ENCODE measurements at regions not wholly inside any gene's neighbourhood (a gene's known extent, or its start where the extent isn't known, plus 50 kb on each side); places are given as distances from the start of the nearest gene placed in this dataset.

DNA sequence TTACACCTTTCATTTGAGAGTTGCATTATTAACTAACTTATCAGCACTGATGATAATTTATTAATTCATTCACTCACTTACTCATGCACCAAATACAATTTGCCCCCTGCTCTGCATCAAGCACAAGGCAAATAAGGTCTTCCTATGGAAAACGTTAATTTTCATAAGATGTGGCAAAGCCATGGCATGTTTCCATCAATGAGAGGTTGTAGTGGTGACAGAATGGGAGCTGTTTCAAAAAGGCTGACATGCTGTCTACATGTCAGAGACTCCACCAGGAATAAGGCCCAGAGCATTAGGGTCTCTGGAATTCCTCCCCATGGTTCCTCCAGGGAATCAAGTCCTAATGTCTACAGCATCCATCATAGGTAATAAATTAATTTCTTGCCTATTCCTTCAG lies 978.8 kb downstream of the TMEM182 start:
- ChIA-PET POLR2A (ENCODE audit: partially characterized antibody) (no interaction called here), CTCF (ENCODE audit: partially characterized antibody) (no interaction called here)
- H2AK5ac ChIP-seq (ENCODE audit: low read depth, low read length) = no peak overlapping the region
- no peak overlapping the region for H4K91ac ChIP-seq (replicated peaks; ENCODE audit: insufficient read length, low read length)
- no peak overlapping the region for H3K18ac ChIP-seq (ENCODE audit: extremely low read depth, low read length)
- no peak overlapping the region for H3K4ac ChIP-seq (replicated peaks; ENCODE audit: insufficient read length, low read depth, low read length)
- H2AFZ ChIP-seq (ENCODE audit: low read length) = no peak overlapping the region
- peaks cover 0 to 2% of the 10 kb centered on the region in 2 experiments for H4K20me1 ChIP-seq (replicated peaks in 1 of 2; ENCODE audit: control insufficient read depth in 1 of 2, insufficient read depth in 2 of 2, low read length in 2 of 2)
- no peak overlapping the region for H2BK5ac ChIP-seq (ENCODE audit: low read depth, low read length)
- no peaks in the 10 kb centered on the region for H3K27me3 ChIP-seq (replicated peaks in 1 of 4; ENCODE audit: control insufficient read depth in 3 of 4, extremely low read depth in 1 of 4, insufficient read depth in 3 of 4, low read length in 3 of 4)
- H4K8ac ChIP-seq (ENCODE audit: extremely low read depth, insufficient read depth, low read length) = no peak overlapping the region
- H3K79me1 ChIP-seq (ENCODE audit: low read depth, low read length) = no peaks in the 10 kb centered on the region
- no peak overlapping the region for H3K4me2 ChIP-seq (ENCODE audit: insufficient read depth in 1 of 2, low read depth in 2 of 2, low read length in 2 of 2)
- H3K14ac ChIP-seq (ENCODE audit: insufficient read length) = no peak overlapping the region
- no peak overlapping the region for H3K9ac ChIP-seq (replicated peaks in 1 of 4; ENCODE audit: extremely low read depth in 1 of 4, low read depth in 3 of 4, low read length in 3 of 4)
- no peaks in the 10 kb centered on the region for H3K23me2 ChIP-seq (ENCODE audit: low read depth, low read length)
- H4K5ac ChIP-seq (ENCODE audit: insufficient read length, low read depth, low read length) = no peak overlapping the region
- no peak overlapping the region for H2BK120ac ChIP-seq (replicated peaks; ENCODE audit: low read depth, low read length)
- DNase-seq (ENCODE audit: low read depth in 1 of 2, low spot score in 2 of 2) (no peak), FAIRE-seq (no peak)
- H3K79me2 ChIP-seq (ENCODE audit: control insufficient read depth in 1 of 2, insufficient read depth in 2 of 2, low read length in 2 of 2) = no peaks in the 10 kb centered on the region
- H2BK12ac ChIP-seq (ENCODE audit: low read depth, low read length) = no peak overlapping the region
- 94% methylated on average over 1 of the region's 1 CpG; no CpG with 5 or more reads in 1 of the 2 experiments for WGBS, 2 experiments (ENCODE audit: extremely low coverage in 1 of 2, insufficient coverage in 1 of 2, insufficient read length in 1 of 2, insufficient replicate concordance in 2 of 2, low coverage in 1 of 2, low lambda C conversion rate in 2 of 2, missing lambda C conversion rate in 1 of 2)
- no peak overlapping the region for H2BK20ac ChIP-seq (ENCODE audit: low read length)
- no peak overlapping the region for H3K23ac ChIP-seq (ENCODE audit: insufficient read length)
- H3K56ac ChIP-seq (replicated peaks; ENCODE audit: insufficient read length, low read depth, low read length) = no peak overlapping the region
- no peak overlapping the region for H2BK15ac ChIP-seq (ENCODE audit: low read length)
- no peak overlapping the region for H3K27ac ChIP-seq (ENCODE audit: low read depth, low read length)
- H3K9me3 ChIP-seq (ENCODE audit: insufficient read depth in 2 of 2, low read depth in 1 of 2, low read length in 1 of 2) = no peaks in the 10 kb centered on the region
- H3K36me3 ChIP-seq (ENCODE audit: control insufficient read depth in 2 of 4, insufficient read depth in 4 of 4, low read length in 3 of 4) = no peaks in the 10 kb centered on the region
- H3K4me3 ChIP-seq (ENCODE audit: extremely low read depth in 1 of 4, insufficient read depth in 2 of 4, low read depth in 3 of 4, low read length in 4 of 4) = no peak overlapping the region
- H3K4me1 ChIP-seq (replicated peaks in 1 of 4; ENCODE audit: control insufficient read depth in 3 of 4, insufficient read depth in 4 of 4, low read length in 3 of 4) = no peaks in the 10 kb centered on the region
- TF ChIP-seq, protein P1, sequence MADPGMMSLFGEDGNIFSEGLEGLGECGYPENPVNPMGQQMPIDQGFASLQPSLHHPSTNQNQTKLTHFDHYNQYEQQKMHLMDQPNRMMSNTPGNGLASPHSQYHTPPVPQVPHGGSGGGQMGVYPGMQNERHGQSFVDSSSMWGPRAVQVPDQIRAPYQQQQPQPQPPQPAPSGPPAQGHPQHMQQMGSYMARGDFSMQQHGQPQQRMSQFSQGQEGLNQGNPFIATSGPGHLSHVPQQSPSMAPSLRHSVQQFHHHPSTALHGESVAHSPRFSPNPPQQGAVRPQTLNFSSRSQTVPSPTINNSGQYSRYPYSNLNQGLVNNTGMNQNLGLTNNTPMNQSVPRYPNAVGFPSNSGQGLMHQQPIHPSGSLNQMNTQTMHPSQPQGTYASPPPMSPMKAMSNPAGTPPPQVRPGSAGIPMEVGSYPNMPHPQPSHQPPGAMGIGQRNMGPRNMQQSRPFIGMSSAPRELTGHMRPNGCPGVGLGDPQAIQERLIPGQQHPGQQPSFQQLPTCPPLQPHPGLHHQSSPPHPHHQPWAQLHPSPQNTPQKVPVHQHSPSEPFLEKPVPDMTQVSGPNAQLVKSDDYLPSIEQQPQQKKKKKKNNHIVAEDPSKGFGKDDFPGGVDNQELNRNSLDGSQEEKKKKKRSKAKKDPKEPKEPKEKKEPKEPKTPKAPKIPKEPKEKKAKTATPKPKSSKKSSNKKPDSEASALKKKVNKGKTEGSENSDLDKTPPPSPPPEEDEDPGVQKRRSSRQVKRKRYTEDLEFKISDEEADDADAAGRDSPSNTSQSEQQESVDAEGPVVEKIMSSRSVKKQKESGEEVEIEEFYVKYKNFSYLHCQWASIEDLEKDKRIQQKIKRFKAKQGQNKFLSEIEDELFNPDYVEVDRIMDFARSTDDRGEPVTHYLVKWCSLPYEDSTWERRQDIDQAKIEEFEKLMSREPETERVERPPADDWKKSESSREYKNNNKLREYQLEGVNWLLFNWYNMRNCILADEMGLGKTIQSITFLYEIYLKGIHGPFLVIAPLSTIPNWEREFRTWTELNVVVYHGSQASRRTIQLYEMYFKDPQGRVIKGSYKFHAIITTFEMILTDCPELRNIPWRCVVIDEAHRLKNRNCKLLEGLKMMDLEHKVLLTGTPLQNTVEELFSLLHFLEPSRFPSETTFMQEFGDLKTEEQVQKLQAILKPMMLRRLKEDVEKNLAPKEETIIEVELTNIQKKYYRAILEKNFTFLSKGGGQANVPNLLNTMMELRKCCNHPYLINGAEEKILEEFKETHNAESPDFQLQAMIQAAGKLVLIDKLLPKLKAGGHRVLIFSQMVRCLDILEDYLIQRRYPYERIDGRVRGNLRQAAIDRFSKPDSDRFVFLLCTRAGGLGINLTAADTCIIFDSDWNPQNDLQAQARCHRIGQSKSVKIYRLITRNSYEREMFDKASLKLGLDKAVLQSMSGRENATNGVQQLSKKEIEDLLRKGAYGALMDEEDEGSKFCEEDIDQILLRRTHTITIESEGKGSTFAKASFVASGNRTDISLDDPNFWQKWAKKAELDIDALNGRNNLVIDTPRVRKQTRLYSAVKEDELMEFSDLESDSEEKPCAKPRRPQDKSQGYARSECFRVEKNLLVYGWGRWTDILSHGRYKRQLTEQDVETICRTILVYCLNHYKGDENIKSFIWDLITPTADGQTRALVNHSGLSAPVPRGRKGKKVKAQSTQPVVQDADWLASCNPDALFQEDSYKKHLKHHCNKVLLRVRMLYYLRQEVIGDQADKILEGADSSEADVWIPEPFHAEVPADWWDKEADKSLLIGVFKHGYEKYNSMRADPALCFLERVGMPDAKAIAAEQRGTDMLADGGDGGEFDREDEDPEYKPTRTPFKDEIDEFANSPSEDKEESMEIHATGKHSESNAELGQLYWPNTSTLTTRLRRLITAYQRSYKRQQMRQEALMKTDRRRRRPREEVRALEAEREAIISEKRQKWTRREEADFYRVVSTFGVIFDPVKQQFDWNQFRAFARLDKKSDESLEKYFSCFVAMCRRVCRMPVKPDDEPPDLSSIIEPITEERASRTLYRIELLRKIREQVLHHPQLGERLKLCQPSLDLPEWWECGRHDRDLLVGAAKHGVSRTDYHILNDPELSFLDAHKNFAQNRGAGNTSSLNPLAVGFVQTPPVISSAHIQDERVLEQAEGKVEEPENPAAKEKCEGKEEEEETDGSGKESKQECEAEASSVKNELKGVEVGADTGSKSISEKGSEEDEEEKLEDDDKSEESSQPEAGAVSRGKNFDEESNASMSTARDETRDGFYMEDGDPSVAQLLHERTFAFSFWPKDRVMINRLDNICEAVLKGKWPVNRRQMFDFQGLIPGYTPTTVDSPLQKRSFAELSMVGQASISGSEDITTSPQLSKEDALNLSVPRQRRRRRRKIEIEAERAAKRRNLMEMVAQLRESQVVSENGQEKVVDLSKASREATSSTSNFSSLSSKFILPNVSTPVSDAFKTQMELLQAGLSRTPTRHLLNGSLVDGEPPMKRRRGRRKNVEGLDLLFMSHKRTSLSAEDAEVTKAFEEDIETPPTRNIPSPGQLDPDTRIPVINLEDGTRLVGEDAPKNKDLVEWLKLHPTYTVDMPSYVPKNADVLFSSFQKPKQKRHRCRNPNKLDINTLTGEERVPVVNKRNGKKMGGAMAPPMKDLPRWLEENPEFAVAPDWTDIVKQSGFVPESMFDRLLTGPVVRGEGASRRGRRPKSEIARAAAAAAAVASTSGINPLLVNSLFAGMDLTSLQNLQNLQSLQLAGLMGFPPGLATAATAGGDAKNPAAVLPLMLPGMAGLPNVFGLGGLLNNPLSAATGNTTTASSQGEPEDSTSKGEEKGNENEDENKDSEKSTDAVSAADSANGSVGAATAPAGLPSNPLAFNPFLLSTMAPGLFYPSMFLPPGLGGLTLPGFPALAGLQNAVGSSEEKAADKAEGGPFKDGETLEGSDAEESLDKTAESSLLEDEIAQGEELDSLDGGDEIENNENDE (IDR thresholded peaks at IDR 0.05; ENCODE audit: insufficient replicate concordance, low read length) = no peak

All from H1 (cell line).